Thoracic aorta (tissue), 2 donors: ENCODE measurements at regions not wholly inside any gene's neighbourhood (a gene's known extent, or its start where the extent isn't known, plus 50 kb on each side); places are given as distances from the start of the nearest gene placed in this dataset.

ENCODE experiments used
- ATAC-seq: fragments of 150-250 bp; one replicate; pipeline ENCODE4 v1.8.0; 2017; ENCODE audit warnings: low read depth; ENCODE audit not compliant: insufficient number of reproducible peaks, low FRiP score
- DNase-seq: peaks from one replicate; pipeline ENCODE4 v3.0.0-alpha.2; 2020; ENCODE audit warnings: low spot score
- H3K27ac ChIP-seq, 2 donors: fragments of 200-600 bp; sonication (generic); 1 replicate in 1 of 2; 2 replicates in 1 of 2; pipeline ENCODE4 v1.5.1; 2016; ENCODE audit warnings: mild to moderate bottlenecking in 2 of 2, moderate library complexity in 2 of 2
- H3K27me3 ChIP-seq: fragments of 200-600 bp; sonication (generic); replicated peaks from 2 replicates; pipeline ENCODE4 v1.6.0; 2016; ENCODE audit warnings: mild to moderate bottlenecking; ENCODE audit not compliant: insufficient read depth
- H3K36me3 ChIP-seq: fragments of 200-600 bp; sonication (generic); one replicate; pipeline ENCODE4 v1.5.1; 2016
- H3K4me1 ChIP-seq, 2 donors: fragments of 200-600 bp; sonication (generic); 1 replicate in 1 of 2; 2 replicates in 1 of 2; pipeline versions ENCODE4 v1.5.1 to v1.6.0; 2016; ENCODE audit warnings: low read depth in 2 of 2, mild to moderate bottlenecking in 1 of 2; ENCODE audit not compliant: control insufficient read depth in 1 of 2
- H3K4me3 ChIP-seq: fragments of 200-600 bp; sonication (generic); 2 replicates; pipeline ENCODE4 v1.5.1; 2016; ENCODE audit warnings: mild to moderate bottlenecking
- H3K9me3 ChIP-seq: fragments of 200-600 bp; sonication (generic); 2 replicates; pipeline ENCODE4 v1.5.1; 2016
- TF ChIP-seq, protein P1 (sequence below): fragments of 200-600 bp; sonication (generic); IDR thresholded peaks from one replicate; pipeline ENCODE4 v1.5.1; 2019; ENCODE audit warnings: antibody characterized with exemption

DNA sequence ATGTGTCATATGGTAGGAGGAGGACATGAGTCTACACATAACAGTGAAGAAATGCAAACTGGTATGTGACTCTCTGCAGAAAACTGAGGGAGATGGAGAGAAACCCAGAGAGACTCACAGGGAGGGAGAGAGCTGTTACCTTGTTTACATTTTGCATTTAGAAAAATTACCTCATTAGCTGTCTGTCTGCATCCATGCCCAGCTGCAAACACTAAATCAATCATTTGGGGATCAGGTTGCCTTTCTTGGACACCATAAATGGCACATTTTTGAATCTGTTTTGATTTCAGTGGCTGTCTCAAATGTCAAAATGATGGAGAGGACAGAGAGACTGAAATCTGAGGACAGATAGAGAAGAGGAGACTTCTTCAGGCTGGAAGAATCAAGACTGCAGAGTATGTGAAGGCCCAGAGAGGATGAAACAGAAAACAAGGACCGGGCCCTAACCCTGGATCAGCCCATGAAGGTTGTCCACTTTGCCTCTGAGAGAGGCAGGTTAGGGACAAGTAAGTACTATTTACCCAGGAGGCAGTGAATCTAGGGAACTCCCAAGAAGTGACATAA, 92.2 kb downstream of the UNC5CL start:
- no peak for ATAC-seq
- Histone ChIP-seq H3K36me3 (no peaks in the 10 kb centered on the region), H3K27ac (no peak overlapping the region), H3K4me3 (no peak overlapping the region), H3K27me3 (no peaks in the 10 kb centered on the region), H3K9me3 (no peaks in the 10 kb centered on the region), H3K4me1 (no peaks in the 10 kb centered on the region)
- no peak for DNase-seq
- TF ChIP-seq, protein P1, sequence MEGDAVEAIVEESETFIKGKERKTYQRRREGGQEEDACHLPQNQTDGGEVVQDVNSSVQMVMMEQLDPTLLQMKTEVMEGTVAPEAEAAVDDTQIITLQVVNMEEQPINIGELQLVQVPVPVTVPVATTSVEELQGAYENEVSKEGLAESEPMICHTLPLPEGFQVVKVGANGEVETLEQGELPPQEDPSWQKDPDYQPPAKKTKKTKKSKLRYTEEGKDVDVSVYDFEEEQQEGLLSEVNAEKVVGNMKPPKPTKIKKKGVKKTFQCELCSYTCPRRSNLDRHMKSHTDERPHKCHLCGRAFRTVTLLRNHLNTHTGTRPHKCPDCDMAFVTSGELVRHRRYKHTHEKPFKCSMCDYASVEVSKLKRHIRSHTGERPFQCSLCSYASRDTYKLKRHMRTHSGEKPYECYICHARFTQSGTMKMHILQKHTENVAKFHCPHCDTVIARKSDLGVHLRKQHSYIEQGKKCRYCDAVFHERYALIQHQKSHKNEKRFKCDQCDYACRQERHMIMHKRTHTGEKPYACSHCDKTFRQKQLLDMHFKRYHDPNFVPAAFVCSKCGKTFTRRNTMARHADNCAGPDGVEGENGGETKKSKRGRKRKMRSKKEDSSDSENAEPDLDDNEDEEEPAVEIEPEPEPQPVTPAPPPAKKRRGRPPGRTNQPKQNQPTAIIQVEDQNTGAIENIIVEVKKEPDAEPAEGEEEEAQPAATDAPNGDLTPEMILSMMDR: no peak

DNA sequence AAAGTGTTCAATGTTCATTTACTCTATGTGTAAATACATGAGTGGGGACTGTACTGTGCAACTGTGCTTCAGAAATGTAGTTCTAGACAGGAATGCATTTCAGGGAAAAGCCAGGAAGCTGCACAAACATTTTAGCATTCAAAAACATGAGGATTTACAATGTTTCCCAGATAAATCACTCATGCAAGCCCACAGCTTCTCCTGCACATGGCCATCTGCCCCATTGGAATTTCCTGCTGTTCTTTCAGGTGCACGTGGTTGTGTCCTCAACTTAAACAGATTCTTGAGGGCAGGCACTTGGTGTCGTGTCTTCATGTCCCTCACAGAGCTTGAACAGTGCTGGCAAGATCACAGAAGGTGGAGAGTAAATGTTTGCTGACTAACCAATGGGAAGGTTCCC, 101.5 kb downstream of the UNC5CL start:
- no peak for ATAC-seq
- no peaks in the 10 kb centered on the region for H3K27me3 ChIP-seq
- no peaks in the 10 kb centered on the region for H3K4me1 ChIP-seq
- H3K36me3 ChIP-seq: no peaks in the 10 kb centered on the region
- TF ChIP-seq, protein P1: no peak
- H3K9me3 ChIP-seq: no peaks in the 10 kb centered on the region
- no peak overlapping the region for H3K4me3 ChIP-seq
- no peak overlapping the region for H3K27ac ChIP-seq
- no peak for DNase-seq

DNA sequence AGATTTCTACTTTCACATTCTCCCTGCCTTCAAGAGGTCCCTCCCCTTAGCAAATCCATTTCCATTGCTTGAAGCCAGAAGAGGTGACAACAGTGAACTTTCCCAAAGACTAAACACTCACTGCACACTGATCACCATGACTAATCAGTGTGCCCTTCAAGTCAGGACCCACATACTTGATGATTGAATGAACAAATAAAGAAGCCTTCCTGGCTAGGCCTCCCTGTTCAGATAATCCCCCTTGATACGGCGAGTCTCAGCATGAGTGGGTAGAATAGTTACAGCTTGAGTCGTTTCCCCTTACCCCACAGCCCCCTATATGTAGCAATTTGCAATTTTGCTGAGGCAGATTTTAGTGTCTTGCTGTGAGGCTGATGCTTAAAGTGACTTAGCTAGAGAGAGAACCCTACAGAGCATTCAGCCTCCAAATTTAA, 102.2 kb downstream of the UNC5CL start:
- H3K27ac ChIP-seq: no peak overlapping the region
- H3K4me3 ChIP-seq: no peak overlapping the region
- DNase-seq: no peak
- TF ChIP-seq, protein P1: no peak
- ATAC-seq: no peak
- H3K4me1 ChIP-seq: no peaks in the 10 kb centered on the region
- H3K27me3 ChIP-seq: no peaks in the 10 kb centered on the region
- no peaks in the 10 kb centered on the region for H3K36me3 ChIP-seq
- H3K9me3 ChIP-seq: no peaks in the 10 kb centered on the region

DNA sequence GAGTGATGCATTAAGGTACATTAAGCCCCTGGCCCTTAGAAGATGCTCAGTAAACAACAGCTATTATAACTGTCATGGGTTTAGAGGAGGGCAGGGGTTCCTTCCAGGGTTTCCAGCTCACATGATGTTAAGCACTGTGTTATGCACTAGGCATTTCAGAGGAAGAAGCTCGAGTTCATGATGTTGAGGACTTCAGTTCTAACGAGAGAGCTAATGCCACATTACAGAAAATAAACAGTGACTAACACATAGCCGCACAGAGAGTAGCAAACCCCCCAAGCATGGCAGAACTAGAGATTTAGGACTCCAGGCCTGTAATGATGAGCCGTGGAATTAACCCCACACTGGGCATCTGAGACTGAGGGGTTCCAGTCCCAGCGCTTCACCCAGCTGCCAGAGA, 105.2 kb downstream of the UNC5CL start:
- Histone ChIP-seq H3K27me3 (no peaks in the 10 kb centered on the region), H3K4me1 (no peaks in the 10 kb centered on the region), H3K4me3 (no peak overlapping the region), H3K27ac (no peak overlapping the region), H3K36me3 (no peaks in the 10 kb centered on the region), H3K9me3 (no peaks in the 10 kb centered on the region)
- DNase-seq: no peak
- ATAC-seq: no peak
- TF ChIP-seq, protein P1: no peak

DNA sequence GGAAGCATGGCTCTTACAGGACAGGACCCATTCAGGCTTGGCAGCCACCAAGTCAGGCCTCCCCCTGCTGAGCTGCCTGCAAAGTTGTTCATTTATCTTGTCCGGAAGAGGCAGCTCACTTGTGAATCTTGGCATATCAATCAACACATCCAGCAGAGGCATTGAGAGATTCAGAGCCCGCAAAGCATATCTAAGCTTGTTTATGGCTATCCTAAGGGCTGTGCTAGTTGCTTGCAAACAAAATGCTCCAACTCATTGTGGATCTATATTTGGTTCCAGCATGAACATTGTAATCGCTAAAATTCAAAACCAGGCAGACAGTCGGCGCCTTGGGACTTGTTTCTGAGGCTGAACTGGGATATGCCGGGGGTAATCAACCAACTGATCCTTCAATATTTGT, 106.1 kb downstream of the UNC5CL start:
- H3K4me1 ChIP-seq: no peaks in the 10 kb centered on the region
- no peak overlapping the region for H3K4me3 ChIP-seq
- TF ChIP-seq, protein P1: no peak
- H3K9me3 ChIP-seq: no peaks in the 10 kb centered on the region
- no peaks in the 10 kb centered on the region for H3K36me3 ChIP-seq
- DNase-seq (no peak), ATAC-seq (no peak)
- no peak overlapping the region for H3K27ac ChIP-seq
- H3K27me3 ChIP-seq: no peaks in the 10 kb centered on the region
